Epithelial cell of proximal tubule (primary cell): ENCODE measurements at regions not wholly inside any gene's neighbourhood (a gene's known extent, or its start where the extent isn't known, plus 50 kb on each side); places are given as distances from the start of the nearest gene placed in this dataset.
"Not testable (repeated sequence)": the region's sequence is repeated elsewhere in the genome, so short reads cannot be mapped to it uniquely, and the experiment has no call there.

Experiments
- DNase-seq: peaks from one replicate; pipeline ENCODE4 v3.0.0-alpha.2; 2011; ENCODE audit warnings: low read depth
- H3K4me3 ChIP-seq: 2 replicates; pipeline ENCODE4 v1.5.1; 2011; ENCODE audit warnings: low read depth, mild to moderate bottlenecking, low read length
- TF ChIP-seq, protein P1 (sequence below): conservative IDR thresholded peaks from 2 replicates; pipeline ENCODE4 v1.5.1; 2012; ENCODE audit warnings: low read depth, mild to moderate bottlenecking, low read length

DNA sequence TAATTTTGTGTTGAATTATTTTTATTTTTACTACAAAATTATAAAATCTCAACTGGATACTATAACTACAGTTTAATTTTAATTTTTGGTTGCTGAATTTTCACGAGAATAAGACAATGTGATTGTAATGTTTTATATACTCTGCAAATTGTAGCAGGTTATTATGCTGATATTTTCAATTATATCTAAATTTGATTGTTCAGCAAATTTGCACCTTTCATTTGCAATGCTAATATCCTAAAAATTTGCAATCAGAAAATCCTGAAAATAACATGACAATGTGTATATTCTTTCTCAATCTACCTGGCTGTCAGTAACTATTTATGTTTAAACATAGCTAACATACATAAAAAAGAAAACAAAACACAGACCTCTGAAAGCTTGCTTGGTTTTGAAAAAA, 932.2 kb upstream of the LRFN5 start:
- H3K4me3 ChIP-seq = no peak overlapping the region
- no peak for DNase-seq
- TF ChIP-seq, protein P1, sequence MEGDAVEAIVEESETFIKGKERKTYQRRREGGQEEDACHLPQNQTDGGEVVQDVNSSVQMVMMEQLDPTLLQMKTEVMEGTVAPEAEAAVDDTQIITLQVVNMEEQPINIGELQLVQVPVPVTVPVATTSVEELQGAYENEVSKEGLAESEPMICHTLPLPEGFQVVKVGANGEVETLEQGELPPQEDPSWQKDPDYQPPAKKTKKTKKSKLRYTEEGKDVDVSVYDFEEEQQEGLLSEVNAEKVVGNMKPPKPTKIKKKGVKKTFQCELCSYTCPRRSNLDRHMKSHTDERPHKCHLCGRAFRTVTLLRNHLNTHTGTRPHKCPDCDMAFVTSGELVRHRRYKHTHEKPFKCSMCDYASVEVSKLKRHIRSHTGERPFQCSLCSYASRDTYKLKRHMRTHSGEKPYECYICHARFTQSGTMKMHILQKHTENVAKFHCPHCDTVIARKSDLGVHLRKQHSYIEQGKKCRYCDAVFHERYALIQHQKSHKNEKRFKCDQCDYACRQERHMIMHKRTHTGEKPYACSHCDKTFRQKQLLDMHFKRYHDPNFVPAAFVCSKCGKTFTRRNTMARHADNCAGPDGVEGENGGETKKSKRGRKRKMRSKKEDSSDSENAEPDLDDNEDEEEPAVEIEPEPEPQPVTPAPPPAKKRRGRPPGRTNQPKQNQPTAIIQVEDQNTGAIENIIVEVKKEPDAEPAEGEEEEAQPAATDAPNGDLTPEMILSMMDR = no peak

DNA sequence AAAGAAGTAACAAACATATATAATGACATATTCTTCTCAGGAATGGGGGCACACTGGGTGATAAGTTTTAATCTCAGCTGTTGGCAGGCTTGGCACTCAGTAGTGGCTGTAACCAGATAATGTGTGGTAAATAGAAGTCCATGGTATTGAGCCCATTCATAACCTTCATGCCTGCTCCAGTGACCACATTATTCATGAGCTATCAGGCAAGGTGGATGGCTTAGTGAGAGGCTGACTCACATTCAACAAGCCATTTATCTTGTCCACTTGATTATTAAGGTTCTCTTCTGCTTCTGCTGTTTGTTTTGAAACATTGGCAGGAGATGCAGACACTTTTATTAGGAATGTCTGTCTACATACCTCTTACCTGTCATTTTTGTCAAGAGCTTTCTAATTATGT, 950.4 kb upstream of the LRFN5 start:
- no peak overlapping the region for H3K4me3 ChIP-seq
- TF ChIP-seq, protein P1 = no peak
- peak; percentile 0 for DNase-seq

DNA sequence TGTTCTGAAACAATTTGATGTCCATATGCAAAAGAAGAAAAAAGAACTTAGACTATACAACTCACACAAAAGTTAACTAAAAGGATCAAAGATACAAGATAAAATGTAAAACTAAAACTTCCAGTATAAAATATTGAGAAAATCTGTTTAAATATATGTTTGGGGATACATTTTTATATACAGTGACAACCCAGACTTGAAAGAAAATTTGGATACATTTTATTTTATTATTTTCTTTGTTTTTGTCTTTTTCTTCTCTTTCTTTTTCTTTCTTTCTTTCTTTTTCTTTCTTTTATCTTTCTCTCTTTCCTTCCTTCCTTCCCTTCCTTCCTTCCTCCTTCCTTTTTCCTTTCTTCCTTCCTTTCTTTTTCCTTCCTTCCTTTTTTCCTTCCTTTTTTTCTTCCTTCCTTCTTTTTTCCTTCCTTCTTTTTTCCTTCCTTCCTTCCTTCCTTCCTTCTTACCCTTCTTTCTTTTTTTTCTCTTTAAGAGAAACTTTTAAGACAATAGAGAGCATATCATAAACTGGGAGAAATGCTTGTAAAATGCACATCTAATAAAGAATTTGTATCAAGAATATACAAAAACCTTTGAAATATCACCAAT, 954.5 kb upstream of the LRFN5 start:
- DNase-seq = no peak
- no peak overlapping the region for H3K4me3 ChIP-seq
- TF ChIP-seq, protein P1 = no peak

DNA sequence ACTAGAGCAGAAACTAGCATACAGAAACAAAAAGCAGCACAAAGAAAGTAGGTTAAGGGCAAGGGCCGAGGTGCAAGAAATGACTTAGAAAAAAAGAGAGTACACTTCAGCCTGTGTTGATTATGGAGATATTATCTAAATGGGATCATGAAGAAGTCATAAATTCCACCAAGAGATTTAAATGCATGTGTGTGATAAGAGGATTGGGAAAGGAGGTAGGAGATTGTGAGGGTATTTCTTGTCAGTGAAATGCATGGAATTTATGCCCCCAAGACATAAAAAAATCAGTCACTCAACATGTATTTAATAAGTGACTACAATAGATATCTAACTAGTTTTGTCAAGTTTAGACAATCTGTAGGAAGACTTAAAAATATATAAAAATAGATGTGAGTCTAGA, 976.2 kb upstream of the LRFN5 start:
- DNase-seq = no peak
- TF ChIP-seq, protein P1 = no peak
- H3K4me3 ChIP-seq = no peak overlapping the region

DNA sequence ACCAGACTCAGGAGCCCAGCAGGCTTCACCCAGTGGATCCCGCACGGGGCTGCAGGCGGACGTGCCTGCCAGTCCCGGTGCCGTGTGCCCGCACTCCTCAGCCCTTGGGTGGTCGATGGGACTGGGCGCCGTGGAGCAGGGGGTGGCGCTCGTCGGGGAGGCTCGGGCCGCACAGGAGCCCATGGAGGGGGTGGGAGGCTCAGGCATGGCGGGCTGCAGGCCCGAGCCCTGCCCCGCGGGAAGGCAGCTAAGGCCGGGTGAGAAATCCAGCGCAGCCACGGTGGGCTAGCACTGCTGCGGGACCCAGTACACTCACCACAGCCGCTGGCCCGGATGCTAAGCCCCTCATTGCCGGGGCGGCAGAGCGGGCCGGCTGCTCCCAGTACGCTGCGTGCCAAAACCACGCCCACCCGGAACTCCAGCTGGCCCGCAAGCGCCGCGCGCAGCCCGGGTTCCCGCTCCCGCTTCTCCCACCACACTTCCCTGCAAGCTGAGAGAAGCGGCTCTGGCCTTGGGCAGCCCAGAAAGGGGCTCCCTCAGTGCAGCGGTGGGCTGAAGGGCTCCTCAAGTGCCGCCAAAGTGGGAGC, 977.0 kb upstream of the LRFN5 start:
- DNase-seq, H3K4me3 ChIP-seq: not testable (repeated sequence)

DNA sequence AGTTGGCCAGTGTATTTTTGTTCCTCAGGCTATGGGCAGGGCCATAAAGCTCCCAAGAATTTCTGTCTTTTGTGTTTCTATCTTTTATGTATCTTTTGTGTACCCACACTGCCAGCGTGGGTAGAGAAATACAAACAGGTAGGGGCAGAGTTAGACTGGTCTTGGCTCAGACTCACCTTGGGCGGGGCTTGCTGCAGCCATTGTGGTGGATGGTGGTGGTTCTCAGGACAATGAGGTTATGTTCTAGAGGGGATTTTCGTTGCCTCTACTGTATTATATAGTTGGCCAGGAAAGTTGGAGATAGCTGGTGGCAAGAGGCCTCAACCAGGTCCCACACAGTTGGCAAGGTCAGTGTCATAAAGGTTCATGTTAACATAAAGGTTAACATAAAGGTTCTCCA, 977.5 kb upstream of the LRFN5 start:
- DNase-seq = no peak
- H3K4me3 ChIP-seq = no peak overlapping the region
- TF ChIP-seq, protein P1 = no peak

DNA sequence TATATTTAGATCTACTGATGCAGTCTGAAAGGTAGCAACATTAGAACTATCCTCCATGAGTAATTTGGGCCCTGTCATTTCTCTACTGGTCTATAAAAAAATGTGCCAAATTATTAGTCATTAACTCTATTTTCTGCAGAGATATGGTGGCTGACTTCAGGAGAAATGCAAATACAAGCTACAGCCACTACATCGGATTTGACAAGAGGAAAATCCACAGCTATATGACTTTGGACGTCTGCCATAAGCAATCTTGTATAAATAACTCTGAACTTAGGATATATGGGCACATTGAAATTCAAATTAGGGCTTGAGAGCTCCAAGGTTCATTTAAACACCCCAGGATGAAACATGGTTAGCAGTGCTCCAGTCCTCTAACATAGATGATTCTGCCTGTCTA, 983.0 kb upstream of the LRFN5 start:
- DNase-seq = no peak
- H3K4me3 ChIP-seq = no peak overlapping the region
- TF ChIP-seq, protein P1 = no peak
